ES-I3 (cell line): ENCODE measurements at regions not wholly inside any gene's neighbourhood (a gene's known extent, or its start where the extent isn't known, plus 50 kb on each side); places are given as distances from the start of the nearest gene placed in this dataset.
"Not testable (repeated sequence)": the region's sequence is repeated elsewhere in the genome, so short reads cannot be mapped to it uniquely, and the experiment has no call there.

Experiments
- H3K36me3 ChIP-seq: 2 replicates; pipeline ENCODE4 v1.6.1; 2013; ENCODE audit warnings: mild to moderate bottlenecking, low read length, control low read depth, moderate library complexity; ENCODE audit not compliant: insufficient read depth
- H3K4me1 ChIP-seq: 2 replicates; pipeline ENCODE4 v1.6.1; 2013; ENCODE audit warnings: mild to moderate bottlenecking, control low read depth, low read length; ENCODE audit not compliant: insufficient read depth
- H3K9ac ChIP-seq: 2 replicates; pipeline ENCODE4 v1.6.1; 2013; ENCODE audit warnings: low read depth, mild to moderate bottlenecking, low read length, moderate library complexity
- H3K9me3 ChIP-seq: 2 replicates; pipeline ENCODE4 v1.6.1; 2013; ENCODE audit warnings: mild to moderate bottlenecking, low read length, moderate library complexity; ENCODE audit not compliant: control insufficient read depth, insufficient read depth

DNA sequence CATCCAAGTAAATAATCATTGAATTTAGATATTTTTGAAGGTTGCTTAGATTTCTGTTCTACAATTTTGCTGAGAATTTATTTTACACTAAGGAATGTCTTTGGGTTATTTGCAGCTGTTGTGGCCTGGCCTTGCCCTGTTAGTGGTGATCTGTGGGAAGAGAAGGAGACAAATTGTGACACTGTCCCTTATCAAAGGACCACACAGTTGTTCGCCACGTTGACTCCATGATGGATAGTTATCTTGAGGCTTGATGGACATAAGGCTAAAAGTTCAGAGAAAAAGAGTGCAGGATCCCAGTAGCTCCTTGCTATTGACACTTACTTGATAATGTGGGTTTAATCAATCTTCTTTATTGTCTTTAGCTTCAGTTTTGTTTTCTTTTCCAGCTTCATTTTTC lies 186.6 kb upstream of the MEF2C start:
- Histone ChIP-seq H3K4me1 (peaks cover 6% of the 10 kb centered on the region), H3K36me3 (no peaks in the 10 kb centered on the region), H3K9ac (no peak overlapping the region), H3K9me3 (no peaks in the 10 kb centered on the region)

DNA sequence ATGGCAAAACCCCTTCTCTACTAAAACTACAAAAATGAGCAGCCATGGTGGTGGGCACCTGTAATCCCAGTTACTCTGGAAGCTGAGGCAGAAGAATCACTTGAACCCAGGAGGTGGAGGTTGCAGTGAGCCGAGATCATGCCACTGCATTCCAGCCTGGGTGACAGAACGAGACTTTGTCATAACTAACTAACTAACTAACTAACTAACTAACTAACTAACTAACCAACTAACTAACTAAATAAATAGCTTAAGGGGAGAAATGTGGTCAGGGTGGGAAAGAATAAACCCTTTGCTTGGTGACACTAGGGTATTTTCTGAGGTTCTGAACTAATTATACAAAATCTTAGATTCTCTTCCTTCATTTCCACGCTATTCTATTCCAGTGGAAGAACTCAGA lies 184.4 kb upstream of the MEF2C start:
- no peak overlapping the region for H3K9ac ChIP-seq

DNA sequence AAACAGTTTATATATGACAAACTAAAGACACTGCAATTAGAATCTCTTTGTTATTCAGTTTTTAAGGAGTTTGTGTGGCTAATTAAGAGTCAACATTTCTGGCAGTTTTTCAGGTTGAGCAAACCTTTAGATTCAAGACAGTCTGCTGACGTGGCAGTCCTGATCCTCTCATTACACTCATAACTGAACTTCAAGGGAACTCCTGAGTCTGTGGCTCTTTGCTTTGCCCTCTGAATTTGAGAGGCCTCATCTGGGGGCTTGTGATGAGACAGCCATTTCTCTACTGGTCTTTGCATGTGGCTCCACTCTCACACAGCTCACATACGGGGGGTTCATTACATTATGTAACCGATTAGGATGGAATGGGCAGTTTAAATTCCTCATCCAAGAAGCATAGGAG lies 182.9 kb upstream of the MEF2C start:
- Histone ChIP-seq H3K36me3 (no peaks in the 10 kb centered on the region), H3K4me1 (peaks cover 6% of the 10 kb centered on the region), H3K9me3 (no peaks in the 10 kb centered on the region), H3K9ac (no peak overlapping the region)

More for the DNA sequence above, 184.4 kb upstream of the MEF2C start:
- Histone ChIP-seq H3K4me1 (peaks cover 6% of the 10 kb centered on the region), H3K9me3 (no peaks in the 10 kb centered on the region), H3K36me3 (no peaks in the 10 kb centered on the region)

DNA sequence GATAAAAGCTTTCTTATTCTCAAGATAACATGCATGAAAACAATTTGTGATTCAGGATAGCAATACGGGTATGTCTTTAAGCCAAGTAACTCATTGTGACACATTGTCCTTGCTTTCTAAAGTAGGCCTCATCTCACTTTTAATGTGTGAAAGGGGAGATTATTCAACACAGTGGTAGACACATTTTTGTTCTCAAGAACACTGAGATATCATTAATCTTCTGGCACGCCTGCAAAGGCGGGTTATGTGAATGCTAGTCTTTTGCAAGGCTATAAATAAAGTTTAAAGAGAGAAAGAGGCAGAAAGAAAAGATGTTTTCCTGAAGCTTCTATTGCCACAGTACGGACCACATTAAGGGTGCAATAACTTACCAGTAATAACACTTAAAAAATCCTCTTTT lies 181.8 kb upstream of the MEF2C start:
- peaks cover 6% of the 10 kb centered on the region for H3K4me1 ChIP-seq
- H3K36me3 ChIP-seq = no peaks in the 10 kb centered on the region
- no peak overlapping the region for H3K9ac ChIP-seq
- no peaks in the 10 kb centered on the region for H3K9me3 ChIP-seq

DNA sequence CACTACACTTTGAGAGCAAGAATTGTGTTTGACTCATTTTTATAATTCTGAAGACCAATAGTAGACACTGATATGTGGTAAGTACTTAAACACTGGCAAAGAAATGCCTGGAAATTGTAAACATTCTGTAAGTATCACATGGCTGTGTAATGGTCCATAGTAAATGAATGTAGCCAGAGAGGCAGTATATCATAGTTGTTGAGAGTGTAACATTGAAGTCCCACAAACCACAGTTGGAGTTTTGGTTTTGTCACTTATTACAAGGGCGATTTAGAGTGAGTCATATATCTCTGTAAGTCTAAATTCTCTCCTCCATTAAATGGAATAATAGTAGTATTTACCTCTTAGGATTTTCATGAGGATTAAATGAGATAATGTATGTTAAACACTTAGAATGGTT lies 181.1 kb upstream of the MEF2C start:
- H3K9ac ChIP-seq = no peak overlapping the region
- H3K4me1 ChIP-seq = peaks cover 6% of the 10 kb centered on the region
- H3K36me3 ChIP-seq = no peaks in the 10 kb centered on the region
- H3K9me3 ChIP-seq = no peaks in the 10 kb centered on the region

DNA sequence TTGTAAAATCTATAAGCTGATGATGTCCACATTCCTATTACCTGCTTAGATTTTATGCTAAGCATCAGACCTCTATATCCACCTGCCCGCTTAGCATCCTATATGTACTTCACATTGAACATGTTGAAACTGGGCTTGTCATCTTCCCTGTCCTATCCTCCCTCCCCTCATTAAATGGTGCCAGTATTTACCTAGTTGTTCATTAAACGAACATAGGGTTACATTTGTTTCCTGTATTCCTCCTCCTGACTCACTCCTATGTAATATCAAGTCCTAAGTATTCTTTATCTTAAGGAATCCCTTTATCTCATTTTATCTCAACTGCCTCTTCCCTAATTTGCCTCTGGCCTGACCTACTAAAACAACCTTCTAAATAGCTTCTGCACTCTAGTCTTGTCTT lies 177.8 kb upstream of the MEF2C start:
- Histone ChIP-seq H3K36me3 (no peaks in the 10 kb centered on the region), H3K9me3 (no peaks in the 10 kb centered on the region), H3K4me1 (peaks cover 2% of the 10 kb centered on the region; the same call in 1 of the 2 replicates)

DNA sequence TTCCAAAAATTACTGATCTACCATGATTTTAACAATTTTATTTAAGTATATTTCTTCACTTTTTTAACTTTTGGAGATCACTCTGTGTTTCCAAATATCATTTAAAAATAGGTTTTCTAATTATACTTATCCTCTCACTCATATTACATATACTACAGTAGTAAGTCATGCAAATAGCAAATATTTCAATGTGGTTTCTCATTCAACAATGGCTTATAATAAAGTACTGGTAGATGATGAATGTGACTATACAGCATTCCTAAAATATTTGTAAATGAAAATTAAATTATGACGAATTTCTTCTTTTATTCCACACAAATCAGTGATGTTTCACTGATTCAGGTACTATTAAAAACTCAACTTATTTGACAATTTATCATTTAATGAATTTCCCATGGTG lies 176.3 kb upstream of the MEF2C start:
- no peaks in the 10 kb centered on the region for H3K36me3 ChIP-seq
- H3K9me3 ChIP-seq = no peaks in the 10 kb centered on the region
- no peaks in the 10 kb centered on the region for H3K4me1 ChIP-seq
- no peak overlapping the region for H3K9ac ChIP-seq

More for the DNA sequence above, 177.8 kb upstream of the MEF2C start:
- H3K9ac ChIP-seq = no peak overlapping the region

DNA sequence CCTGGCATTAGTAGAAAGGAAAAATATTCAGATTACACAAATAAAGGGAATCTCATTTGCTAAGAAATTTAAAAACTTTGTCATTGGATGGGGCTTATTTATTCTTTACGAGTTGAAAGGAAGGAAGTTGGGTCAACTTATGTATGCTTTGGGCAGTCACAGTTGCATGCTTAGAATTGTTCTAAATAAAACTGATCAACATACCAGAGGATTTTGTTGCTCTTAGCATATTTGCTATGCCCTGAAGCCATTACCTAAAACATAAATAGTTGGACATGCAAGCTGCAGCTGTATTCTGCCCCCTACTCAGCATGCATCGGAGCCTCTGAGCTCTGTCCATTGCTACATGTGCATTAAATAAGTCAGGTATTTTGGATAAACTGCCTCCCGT lies 172.7 kb upstream of the MEF2C start:
- H3K9me3 ChIP-seq = peaks cover 1% of the 10 kb centered on the region; the same call in 1 of the 2 replicates
- no peaks in the 10 kb centered on the region for H3K36me3 ChIP-seq
- no peak overlapping the region for H3K9ac ChIP-seq
- no peaks in the 10 kb centered on the region for H3K4me1 ChIP-seq

DNA sequence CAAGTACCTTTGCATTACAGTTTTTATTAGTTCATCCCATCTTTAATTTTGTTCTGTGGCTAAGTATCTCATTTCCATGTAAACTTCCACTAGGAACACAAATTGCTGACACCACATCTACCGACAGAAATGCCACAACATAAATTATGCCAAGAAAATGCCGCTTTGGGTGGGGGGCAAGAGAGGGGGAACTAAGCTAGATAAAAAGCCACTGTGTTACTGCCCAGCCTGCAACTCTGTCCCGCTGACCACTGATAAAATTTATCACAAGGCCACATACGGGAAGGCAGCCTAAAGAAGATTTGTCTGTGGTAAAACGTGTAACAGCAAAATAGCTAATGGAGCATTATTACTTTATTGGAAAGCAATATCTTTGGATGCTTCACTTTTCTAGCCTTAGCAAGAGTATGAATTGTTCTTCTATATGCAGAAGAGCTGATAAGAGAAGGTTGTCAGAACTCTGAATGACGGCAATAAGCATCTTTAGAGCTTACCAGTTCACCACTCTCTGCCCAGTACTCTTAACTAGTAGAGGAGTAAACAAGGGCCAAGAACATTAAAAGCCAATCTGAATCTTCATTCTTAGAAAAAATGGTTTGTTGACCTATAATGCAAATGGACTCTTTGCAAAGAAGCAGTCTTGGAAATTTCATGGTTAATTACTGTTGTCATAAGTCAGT lies 172.2 kb upstream of the MEF2C start:
- no peaks in the 10 kb centered on the region for H3K36me3 ChIP-seq
- no peak overlapping the region for H3K9ac ChIP-seq
- no peaks in the 10 kb centered on the region for H3K4me1 ChIP-seq
- peaks cover 4% of the 10 kb centered on the region; the same call in 1 of the 2 replicates for H3K9me3 ChIP-seq

DNA sequence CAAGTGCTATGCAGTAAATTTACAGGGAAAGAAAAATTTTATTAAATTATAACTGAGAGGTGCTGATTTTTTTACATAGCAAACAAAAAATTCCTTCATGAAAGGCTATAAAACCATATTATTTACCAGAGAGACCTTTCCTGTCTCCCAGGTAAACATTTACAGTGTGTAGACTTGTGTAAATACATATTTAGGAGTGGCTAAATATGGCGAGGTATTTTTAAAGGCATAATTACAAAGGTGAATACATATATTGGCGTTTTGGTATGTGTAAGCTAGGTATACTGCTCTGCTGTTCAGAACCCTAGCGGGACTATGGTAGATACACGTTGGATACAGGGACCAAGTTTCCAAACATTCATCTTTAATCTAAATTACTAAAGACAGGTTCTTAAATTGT lies 170.6 kb upstream of the MEF2C start:
- H3K9ac ChIP-seq = no peak overlapping the region
- no peaks in the 10 kb centered on the region for H3K4me1 ChIP-seq
- no peaks in the 10 kb centered on the region for H3K36me3 ChIP-seq
- H3K9me3 ChIP-seq = peaks cover 4% of the 10 kb centered on the region; the same call in 1 of the 2 replicates

DNA sequence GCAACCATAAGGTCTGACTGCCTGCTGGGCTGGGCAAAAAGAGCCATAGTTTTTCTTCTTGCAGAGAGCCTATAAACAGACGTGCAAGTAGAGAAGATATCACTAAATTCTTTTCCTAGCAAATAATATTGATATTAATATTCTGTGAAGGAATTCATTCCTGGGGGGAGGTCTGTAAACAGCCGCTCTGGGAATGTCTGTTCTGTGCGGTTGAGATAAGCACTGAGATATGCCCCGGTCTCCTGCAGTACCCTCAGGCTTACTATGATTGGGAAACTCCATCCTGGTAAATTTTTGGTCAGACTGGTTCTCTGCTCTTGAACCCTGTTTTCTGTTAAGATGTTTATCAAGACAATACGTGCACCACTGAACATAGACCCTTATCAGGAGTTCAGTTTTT lies 167.1 kb upstream of the MEF2C start:
- not testable (repeated sequence) for H3K9me3 ChIP-seq, H3K9ac ChIP-seq, H3K36me3 ChIP-seq, H3K4me1 ChIP-seq

DNA sequence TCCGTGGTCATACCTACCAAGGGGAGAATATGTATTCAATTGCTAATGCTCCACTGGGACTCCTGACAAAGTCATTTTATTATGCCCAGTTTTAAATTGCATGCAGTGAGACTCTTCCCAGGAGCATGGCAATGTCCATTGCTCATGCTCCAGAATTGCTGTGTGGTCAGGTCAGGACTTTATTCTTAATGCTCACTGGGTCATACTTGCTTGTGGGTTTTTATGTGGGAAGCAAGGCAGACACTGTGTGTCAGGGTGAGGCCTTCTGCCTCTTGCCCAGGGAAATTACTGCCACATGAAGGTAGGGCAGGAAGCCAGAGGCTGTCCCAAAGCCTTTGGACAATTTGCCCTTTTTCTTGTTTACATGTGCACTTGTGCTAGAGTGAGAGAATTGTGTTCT lies 164.6 kb upstream of the MEF2C start:
- Histone ChIP-seq H3K4me1 (peaks cover 5% of the 10 kb centered on the region; the same call in 1 of the 2 replicates), H3K9ac (no peak overlapping the region), H3K9me3 (peaks cover 4% of the 10 kb centered on the region; the same call in 1 of the 2 replicates), H3K36me3 (no peaks in the 10 kb centered on the region)

DNA sequence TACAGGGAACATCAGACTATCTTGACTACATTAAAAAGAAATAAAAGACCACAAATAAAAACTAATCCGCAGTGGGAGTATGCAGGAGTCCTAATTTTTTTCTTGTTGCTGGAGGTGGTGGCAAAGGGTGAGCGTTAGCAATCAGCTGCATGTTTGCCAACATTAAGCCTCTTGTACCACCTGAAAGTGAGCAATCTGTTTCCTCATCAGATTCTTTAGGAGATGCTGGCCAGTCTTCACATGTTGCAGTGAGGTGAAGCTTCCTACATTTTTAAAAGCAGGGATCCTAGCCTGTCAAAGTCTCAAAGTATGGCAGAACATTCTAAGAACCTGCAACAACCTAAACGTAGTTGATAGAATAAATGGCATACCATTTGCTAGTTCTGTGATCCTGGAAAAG lies 162.2 kb upstream of the MEF2C start:
- no peaks in the 10 kb centered on the region for H3K36me3 ChIP-seq
- H3K9me3 ChIP-seq = no peaks in the 10 kb centered on the region; the same call in 1 of the 2 replicates
- no peak overlapping the region for H3K9ac ChIP-seq
- peaks cover 5% of the 10 kb centered on the region; the same call in 1 of the 2 replicates for H3K4me1 ChIP-seq

DNA sequence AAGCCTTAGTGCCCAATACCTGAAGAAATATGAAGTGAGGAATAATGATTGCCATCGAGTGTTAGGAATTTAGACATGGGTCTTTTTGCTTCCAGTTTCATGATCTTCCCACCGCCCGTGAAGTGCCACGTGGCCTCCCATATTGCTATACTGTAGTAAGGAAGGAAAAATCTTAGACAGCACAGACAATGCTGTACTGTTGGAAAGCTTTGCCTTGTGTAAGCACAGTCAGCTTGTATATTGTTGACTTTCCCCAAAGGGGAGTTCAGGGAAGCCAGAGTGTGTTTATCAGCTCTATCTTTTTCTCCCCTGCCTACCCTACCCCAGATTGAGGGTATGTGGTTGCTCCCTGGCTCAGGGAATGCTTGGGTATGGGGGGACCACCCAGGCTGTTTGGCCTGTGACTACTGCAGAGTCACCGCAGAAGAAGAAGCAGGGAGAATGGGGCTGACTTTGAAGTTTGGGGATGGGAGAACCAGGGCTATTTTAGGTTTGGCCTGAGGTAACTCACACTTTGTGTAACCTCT lies 161.8 kb upstream of the MEF2C start:
- Histone ChIP-seq H3K36me3 (no peaks in the 10 kb centered on the region), H3K9me3 (no peaks in the 10 kb centered on the region; the same call in 1 of the 2 replicates), H3K9ac (no peak overlapping the region), H3K4me1 (peaks cover 5% of the 10 kb centered on the region; the same call in 1 of the 2 replicates)

DNA sequence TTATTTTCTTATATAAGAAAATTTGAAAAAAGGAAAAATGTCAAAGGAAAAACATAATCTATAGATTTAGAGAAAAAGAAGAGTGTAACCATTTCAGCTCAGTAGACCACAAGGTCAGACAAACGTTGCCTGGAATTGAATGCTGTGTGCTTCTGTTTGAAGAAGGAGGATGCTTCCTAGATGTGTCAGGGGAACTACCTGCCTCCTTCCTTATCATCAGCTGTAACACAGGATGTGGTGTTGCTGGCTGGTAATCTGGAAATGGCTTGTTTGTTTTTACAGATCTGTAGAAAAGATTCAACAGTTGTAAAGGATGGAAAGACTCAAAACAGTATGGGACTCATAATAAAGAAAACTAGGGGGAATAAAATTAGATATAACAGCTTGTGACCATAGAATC lies 160.7 kb upstream of the MEF2C start:
- peaks cover 5% of the 10 kb centered on the region; the same call in 1 of the 2 replicates for H3K4me1 ChIP-seq
- H3K9ac ChIP-seq = no peak overlapping the region
- H3K36me3 ChIP-seq = no peaks in the 10 kb centered on the region
- H3K9me3 ChIP-seq = no peaks in the 10 kb centered on the region; the same call in 1 of the 2 replicates
